Activated CD8-positive, alpha-beta memory T cell treated with anti-CD3 and anti-CD28 coated beads, Interleukin-2, amount 10 ng/mL, durations not matched to agents 7 days and 5 days (primary cell): ENCODE measurements at regions not wholly inside any gene's neighbourhood (a gene's known extent, or its start where the extent isn't known, plus 50 kb on each side); places are given as distances from the start of the nearest gene placed in this dataset.
"Not testable (repeated sequence)": the region's sequence is repeated elsewhere in the genome, so short reads cannot be mapped to it uniquely, and the experiment has no call there.

Experiments
- ATAC-seq: fragments of 150-1000 bp; cut with Tn5 transposase; one replicate; pipeline ENCODE4 v1.10.0; 2021; ENCODE audit warnings: moderate library complexity
- CTCF ChIA-PET: fragments of 350-600 bp; sonication (Branson Sonifier 250); formaldehyde crosslinking; loops from one replicate; lab custom pipeline; 2021; ENCODE audit warnings: antibody characterized with exemption; lab: Charles Lee
- DNase-seq: peaks from one replicate; pipeline ENCODE4 v3.0.0-alpha.2; 2020
- H3K27ac Mint-ChIP-seq: one replicate; pipeline ENCODE4 v1.8.0; 2021; ENCODE audit warnings: mild to moderate bottlenecking, mixed read lengths
- H3K27me3 Mint-ChIP-seq: one replicate; pipeline ENCODE4 v1.8.0; 2021; ENCODE audit warnings: mixed read lengths
- H3K36me3 Mint-ChIP-seq: one replicate; pipeline ENCODE4 v1.8.0; 2021; ENCODE audit warnings: mild to moderate bottlenecking, mixed read lengths
- H3K4me1 Mint-ChIP-seq: one replicate; pipeline ENCODE4 v1.8.0; 2021; ENCODE audit warnings: mixed read lengths
- H3K4me3 Mint-ChIP-seq: one replicate; pipeline ENCODE4 v1.8.0; 2021; ENCODE audit warnings: mild to moderate bottlenecking, moderate library complexity, mixed read lengths
- H3K9me3 Mint-ChIP-seq: one replicate; pipeline ENCODE4 v1.8.0; 2022; ENCODE audit warnings: low read depth, mixed read lengths

DNA sequence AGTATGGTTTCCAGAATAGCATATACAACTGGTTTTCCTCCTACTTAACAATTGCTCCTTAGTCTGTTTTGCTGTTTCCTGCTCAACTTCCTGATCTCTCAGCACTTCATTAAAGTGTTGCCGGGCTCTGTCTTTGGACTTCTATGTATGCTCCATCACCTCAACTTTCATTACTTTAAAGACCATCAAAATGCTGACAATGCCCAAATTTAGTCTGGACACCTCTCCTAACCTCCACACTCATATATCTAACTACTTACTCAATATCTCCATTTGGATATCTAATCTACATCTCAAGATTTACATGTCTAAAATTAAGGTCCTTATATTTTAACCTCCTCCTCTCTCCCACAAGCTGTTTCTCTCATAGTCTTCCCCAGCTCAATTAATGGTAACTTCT is 54.4 kb upstream of the LGR5 start:
- H3K4me3 Mint-ChIP-seq: no peak overlapping the region
- no peaks in the 10 kb centered on the region for H3K36me3 Mint-ChIP-seq
- H3K27me3 Mint-ChIP-seq: peaks cover 2% of the 10 kb centered on the region
- H3K4me1 Mint-ChIP-seq: no peaks in the 10 kb centered on the region
- DNase-seq (no peak), ATAC-seq (no peak)
- H3K9me3 Mint-ChIP-seq: no peaks in the 10 kb centered on the region
- CTCF ChIA-PET: no interaction called here
- no peak overlapping the region for H3K27ac Mint-ChIP-seq

DNA sequence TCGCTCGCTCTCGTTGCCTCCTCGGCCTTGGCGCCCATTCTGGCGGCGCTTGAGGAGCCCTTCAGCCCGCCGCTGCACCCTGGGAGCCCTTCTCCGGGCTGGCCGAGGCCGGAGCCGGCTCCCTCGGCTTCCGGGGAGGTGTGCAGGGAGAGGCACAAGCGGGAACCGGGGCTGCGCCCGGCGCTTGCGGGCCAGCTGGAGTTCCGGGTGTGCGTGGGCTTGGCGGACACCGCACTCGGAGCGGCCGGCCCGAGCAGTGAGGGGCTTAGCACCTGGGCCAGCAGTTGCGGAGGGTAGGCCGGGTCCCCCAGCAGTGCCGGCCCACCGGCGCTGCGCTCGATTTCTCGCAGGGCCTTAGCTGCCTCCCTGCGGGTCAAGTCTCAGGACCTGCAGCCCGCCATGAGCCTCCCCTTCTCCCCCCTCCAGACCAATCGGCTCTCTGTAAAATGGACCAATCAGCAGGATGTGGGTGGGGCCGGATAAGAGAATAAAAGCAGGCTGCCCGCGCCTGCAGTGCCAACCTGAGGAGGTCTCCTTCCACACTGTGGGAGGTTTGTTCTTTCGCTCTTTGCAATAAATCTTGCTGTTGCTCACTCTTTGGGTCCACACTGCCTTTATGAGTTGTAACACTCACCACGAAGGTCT is 62.8 kb upstream of the LGR5 start:
- ATAC-seq, H3K4me1 Mint-ChIP-seq, H3K9me3 Mint-ChIP-seq, H3K27ac Mint-ChIP-seq, H3K36me3 Mint-ChIP-seq, DNase-seq, CTCF ChIA-PET, H3K4me3 Mint-ChIP-seq, H3K27me3 Mint-ChIP-seq: not testable (repeated sequence)

DNA sequence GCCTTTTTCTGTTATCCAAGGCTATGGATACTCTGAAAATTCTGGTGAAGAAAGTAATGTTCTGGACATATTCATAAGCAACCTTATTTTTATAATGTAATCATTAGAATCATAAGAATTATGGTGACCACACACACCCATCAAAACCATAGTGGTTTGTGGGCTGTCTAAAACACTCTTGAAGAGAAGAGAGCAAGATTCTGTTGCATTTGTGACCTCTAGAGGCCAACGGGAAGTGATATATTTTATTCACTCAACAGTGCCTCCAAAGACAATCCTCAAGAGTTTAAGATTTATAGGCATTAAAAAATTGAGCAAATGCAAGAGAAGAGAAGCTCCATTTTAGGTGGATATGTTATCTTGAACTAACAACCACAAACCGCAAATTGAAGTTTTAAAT is 68.5 kb upstream of the LGR5 start:
- Mint-ChIP-seq H3K4me3 (no peak overlapping the region), H3K4me1 (no peaks in the 10 kb centered on the region), H3K36me3 (no peaks in the 10 kb centered on the region), H3K27ac (no peak overlapping the region), H3K27me3 (no peaks in the 10 kb centered on the region), H3K9me3 (no peaks in the 10 kb centered on the region)
- CTCF ChIA-PET: no interaction called here
- DNase-seq: no peak
- no peak for ATAC-seq

DNA sequence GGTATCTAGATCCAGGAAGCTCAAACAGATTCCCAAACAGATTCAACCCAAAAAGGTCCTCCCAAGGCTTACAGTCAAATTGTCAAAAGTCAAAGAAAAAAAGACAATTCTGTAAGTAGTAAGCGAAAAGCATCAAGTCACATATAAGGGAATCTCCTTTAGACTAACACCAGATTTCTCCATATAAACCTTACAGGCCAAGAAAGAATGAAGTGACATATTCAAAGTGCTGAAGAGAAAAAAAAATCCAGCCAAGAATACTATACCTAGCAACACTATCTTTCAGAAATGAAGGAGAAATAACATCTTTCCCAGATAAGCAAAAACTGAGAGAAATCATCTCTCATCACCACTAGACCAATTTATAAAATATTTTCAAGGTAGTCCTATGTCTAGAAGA is 79.6 kb upstream of the LGR5 start:
- CTCF ChIA-PET: no interaction called here
- Mint-ChIP-seq H3K27me3 (no peaks in the 10 kb centered on the region), H3K4me1 (no peaks in the 10 kb centered on the region), H3K9me3 (no peaks in the 10 kb centered on the region), H3K36me3 (no peaks in the 10 kb centered on the region), H3K27ac (no peak overlapping the region), H3K4me3 (no peak overlapping the region)
- ATAC-seq (no peak), DNase-seq (no peak)

DNA sequence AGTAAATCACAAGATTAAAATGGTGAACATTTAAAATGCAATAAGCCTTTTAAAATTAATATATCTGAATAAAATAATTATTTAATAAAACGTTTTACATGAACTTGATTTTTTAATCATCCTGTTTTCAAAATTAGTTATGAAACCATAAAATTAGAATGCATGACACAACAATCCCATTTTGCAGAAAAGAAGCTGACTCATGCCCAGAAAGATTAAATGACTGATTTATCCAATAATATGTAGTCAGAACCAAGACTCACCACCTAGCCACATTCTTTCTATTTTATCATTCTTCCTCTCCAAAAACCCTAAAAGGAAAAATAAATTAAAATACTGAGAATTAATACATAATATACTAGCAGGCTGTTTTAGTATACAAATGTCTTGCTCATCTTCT is 83.0 kb upstream of the LGR5 start:
- CTCF ChIA-PET: no interaction called here

DNA sequence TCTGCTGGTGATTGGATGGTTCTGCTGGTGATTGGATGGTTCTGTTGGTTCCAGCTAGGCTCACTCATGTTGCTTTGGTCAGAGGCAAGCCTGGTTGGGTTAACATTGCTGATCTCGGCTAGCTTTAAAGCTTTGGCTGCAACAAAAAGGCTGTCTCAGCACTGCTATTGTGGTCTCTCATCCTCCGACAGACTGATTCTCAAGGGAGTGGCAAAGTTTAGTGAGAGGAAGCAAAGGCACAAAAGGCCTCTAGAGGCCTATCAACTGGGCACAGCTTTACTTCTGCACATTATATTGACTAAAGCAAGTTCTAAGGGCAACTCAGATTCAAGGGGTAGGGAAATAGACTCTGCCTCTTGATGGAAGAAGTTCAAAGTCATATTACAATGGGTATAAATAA is 84.7 kb upstream of the LGR5 start:
- Mint-ChIP-seq H3K4me3 (no peak overlapping the region), H3K27me3 (no peaks in the 10 kb centered on the region), H3K4me1 (no peaks in the 10 kb centered on the region), H3K36me3 (no peaks in the 10 kb centered on the region), H3K27ac (no peak overlapping the region), H3K9me3 (no peaks in the 10 kb centered on the region)
- DNase-seq: no peak
- no peak for ATAC-seq
- CTCF ChIA-PET: no interaction called here

More for the DNA sequence above, 83.0 kb upstream of the LGR5 start:
- no peak for ATAC-seq
- DNase-seq: no peak
- Mint-ChIP-seq H3K9me3 (no peaks in the 10 kb centered on the region), H3K4me3 (no peak overlapping the region), H3K27me3 (no peaks in the 10 kb centered on the region), H3K36me3 (no peaks in the 10 kb centered on the region), H3K4me1 (no peaks in the 10 kb centered on the region), H3K27ac (no peak overlapping the region)

DNA sequence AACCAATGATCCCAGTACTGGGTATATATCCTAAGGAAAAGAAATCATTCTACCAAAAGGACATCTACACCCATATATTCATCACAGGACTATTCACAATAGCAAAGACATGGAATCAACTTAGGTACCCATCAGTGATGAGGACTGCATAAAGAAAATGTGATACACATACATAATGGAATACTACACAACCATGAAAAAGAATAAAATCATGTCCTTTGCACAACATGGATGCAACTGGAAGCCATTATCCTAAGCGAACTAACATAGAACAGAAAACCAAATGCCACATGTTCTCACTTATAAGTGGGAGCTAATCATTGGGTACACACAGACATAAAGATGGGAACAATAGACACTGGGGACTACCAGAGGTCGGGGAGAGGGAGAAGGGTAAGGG is 86.0 kb upstream of the LGR5 start:
- no peaks in the 10 kb centered on the region for H3K9me3 Mint-ChIP-seq
- ATAC-seq: no peak
- CTCF ChIA-PET: no interaction called here

DNA sequence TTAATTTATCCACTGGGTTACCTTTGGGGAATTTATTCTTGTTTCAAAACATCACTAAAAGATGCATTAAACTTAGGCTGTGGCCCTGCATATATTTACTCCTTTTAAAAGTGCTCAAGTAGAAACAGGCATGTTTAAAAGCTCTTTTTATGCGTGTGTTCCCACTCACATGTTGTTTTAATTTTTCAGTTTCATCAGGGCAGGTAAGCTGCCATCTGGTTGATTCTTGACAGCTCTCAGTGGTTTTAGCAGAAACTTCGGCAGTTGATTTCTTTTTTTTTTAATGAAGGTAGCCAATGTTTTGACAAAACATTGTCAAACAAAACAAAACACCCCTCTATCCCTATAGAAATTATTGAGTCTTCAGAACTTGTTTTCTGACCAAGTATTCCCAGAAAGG is 89.6 kb upstream of the LGR5 start:
- no peaks in the 10 kb centered on the region for H3K36me3 Mint-ChIP-seq
- ATAC-seq: no peak

More for the DNA sequence above, 86.0 kb upstream of the LGR5 start:
- no peak for DNase-seq
- no peak overlapping the region for H3K27ac Mint-ChIP-seq
- H3K36me3 Mint-ChIP-seq: no peaks in the 10 kb centered on the region
- no peak overlapping the region for H3K4me3 Mint-ChIP-seq
- H3K4me1 Mint-ChIP-seq: no peaks in the 10 kb centered on the region
- no peaks in the 10 kb centered on the region for H3K27me3 Mint-ChIP-seq

DNA sequence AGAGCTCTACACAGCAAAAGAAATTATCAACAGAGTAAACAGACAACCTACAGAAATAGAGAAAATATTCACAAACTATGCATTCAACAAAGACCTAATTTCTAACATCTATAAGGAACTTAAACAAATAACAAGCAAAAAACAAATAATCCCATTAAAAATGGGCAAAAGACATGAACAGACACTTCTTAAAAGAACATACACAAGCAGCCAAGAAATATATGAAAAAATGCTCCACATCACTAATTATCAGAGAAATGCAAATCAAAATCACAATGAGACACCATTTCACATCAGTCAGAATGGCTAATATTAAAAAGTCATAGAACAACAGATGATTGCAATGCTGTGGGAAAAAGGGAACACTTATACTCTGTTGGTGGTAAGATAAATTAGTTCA is 100.7 kb upstream of the LGR5 start:
- ATAC-seq: no peak
- Mint-ChIP-seq H3K27ac (no peak overlapping the region), H3K36me3 (no peaks in the 10 kb centered on the region), H3K9me3 (peaks cover 7% of the 10 kb centered on the region), H3K4me1 (no peaks in the 10 kb centered on the region), H3K4me3 (no peak overlapping the region), H3K27me3 (no peaks in the 10 kb centered on the region)
- DNase-seq: no peak
- CTCF ChIA-PET: no interaction called here

More for the DNA sequence above, 89.6 kb upstream of the LGR5 start:
- H3K27me3 Mint-ChIP-seq: no peaks in the 10 kb centered on the region
- H3K9me3 Mint-ChIP-seq: no peaks in the 10 kb centered on the region
- no peak overlapping the region for H3K4me3 Mint-ChIP-seq
- DNase-seq: no peak
- CTCF ChIA-PET: no interaction called here
- no peaks in the 10 kb centered on the region for H3K4me1 Mint-ChIP-seq
- H3K27ac Mint-ChIP-seq: no peak overlapping the region

DNA sequence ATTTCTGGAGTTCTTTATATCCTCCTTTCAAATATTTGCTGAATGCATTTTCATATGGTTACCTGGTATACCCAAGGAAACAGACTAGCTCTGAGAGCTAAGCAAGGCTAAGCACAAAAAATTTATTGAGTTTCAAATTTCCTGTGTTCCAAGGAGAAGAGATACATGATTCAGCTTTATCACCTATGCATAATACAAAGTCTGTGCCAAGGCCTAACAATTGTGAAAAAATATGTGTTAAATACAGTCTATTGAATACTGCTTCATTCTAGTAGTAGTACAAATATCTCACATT is 103.7 kb upstream of the LGR5 start:
- Mint-ChIP-seq H3K9me3 (peaks cover 2% of the 10 kb centered on the region), H3K4me3 (no peak overlapping the region), H3K27me3 (no peaks in the 10 kb centered on the region), H3K27ac (no peak overlapping the region), H3K36me3 (no peaks in the 10 kb centered on the region), H3K4me1 (no peaks in the 10 kb centered on the region)
- CTCF ChIA-PET: no interaction called here
- ATAC-seq (no peak), DNase-seq (no peak)

DNA sequence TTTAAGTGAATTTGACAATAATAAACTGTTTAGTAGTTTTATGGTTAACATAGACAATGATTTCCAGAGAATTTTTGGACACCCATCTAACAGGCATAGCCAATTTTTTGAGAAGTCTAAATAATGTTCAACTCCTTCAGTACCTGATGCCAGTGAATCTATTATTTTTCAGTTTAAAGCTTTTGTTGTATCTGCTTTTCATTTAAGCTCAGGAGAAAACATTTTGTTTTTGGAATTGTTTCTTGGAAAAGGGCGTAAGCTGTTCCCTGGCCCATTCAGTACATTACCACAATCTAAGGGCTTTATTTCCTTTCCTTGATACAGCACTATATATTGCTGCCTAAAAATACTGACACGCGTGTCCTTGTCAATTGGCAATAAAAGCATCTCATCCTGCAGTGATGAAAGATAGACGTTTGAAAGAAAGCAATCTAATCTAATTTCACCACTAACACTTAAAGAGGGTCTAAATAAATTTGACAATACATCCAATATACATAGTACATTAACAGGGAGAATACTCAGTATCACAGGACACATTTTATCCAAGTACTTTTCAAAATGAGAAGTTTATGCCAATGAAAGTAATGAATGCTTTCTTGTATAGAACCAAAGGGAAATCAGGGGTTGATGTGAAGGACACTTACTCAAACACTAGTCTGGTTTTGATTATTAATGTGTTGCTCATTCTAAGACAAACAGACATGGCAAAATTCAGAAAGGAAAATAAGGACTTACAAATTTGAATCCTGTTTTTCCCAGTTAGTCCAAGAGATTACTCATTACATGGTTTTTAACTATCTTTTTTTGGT is 104.2 kb upstream of the LGR5 start:
- Mint-ChIP-seq H3K36me3 (no peaks in the 10 kb centered on the region), H3K9me3 (peaks cover 2% of the 10 kb centered on the region), H3K4me1 (no peaks in the 10 kb centered on the region), H3K4me3 (no peak overlapping the region), H3K27me3 (no peaks in the 10 kb centered on the region), H3K27ac (no peak overlapping the region)
- ATAC-seq: no peak
- DNase-seq: no peak
- CTCF ChIA-PET: no interaction called here

DNA sequence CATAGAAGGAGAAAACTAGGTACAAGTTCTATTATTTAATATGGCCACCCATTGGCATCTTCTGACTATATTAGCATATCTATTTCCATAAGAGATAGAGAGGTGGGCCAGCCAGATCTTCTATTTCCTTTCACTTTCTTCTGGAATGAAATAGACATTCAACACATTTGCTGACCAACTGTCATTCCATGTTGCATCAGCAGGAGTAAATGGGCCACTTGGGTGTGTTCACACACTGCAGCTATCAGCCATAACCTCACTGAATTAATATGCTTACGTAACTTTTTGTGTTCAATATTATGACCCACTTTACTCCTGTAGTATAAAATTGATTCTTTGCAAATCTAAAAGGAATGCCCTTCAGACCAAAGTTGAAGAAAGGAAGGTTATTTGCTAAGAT is 106.2 kb upstream of the LGR5 start:
- no peak for ATAC-seq
- CTCF ChIA-PET: no interaction called here
- H3K4me3 Mint-ChIP-seq: no peak overlapping the region

DNA sequence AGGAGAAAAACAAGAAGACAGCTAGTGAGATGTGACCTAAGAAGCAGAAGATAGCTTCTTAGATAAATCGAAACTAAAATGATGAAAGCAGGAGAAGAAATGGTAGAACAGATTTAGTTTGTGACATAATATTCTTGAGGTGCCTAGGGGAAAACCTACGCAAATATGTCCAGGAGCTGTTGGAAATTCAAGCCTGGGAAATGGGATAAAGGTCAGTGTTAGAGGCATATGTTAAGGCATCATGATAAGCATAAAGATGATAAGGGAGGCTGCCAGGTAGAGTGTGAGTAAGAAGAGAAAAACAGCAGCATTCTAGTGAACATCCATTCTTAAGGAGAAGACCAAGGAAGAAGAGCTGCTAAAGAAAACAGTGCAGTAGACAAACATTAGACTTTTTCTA is 109.6 kb upstream of the LGR5 start:
- no peak overlapping the region for H3K4me3 Mint-ChIP-seq
- H3K36me3 Mint-ChIP-seq: no peaks in the 10 kb centered on the region
- ATAC-seq (no peak), DNase-seq (no peak)
- no peaks in the 10 kb centered on the region for H3K9me3 Mint-ChIP-seq
- CTCF ChIA-PET: no interaction called here
- no peaks in the 10 kb centered on the region for H3K27me3 Mint-ChIP-seq
- H3K27ac Mint-ChIP-seq: no peak overlapping the region
- H3K4me1 Mint-ChIP-seq: no peaks in the 10 kb centered on the region

More for the DNA sequence above, 106.2 kb upstream of the LGR5 start:
- Mint-ChIP-seq H3K36me3 (no peaks in the 10 kb centered on the region), H3K27ac (no peak overlapping the region), H3K9me3 (no peaks in the 10 kb centered on the region), H3K27me3 (no peaks in the 10 kb centered on the region), H3K4me1 (no peaks in the 10 kb centered on the region)
- no peak for DNase-seq

DNA sequence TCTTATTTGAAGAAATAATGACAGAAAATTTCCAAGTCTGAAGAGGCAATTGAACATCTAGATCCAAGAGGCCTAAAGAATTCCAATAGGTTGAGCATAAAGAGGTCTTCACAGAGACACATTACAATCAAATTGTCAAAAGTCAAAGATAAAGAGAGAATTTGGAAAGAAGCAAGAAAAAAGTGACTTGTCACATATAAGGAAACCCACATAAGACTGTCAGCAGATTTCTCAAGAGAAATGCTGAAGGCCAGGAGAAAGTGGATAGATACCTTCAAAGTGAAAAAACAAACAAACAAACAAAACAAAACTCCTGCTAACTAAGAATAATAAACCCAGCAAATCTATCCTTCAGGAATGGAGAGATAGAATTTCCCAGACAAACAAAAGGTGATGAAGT is 118.1 kb upstream of the LGR5 start:
- ATAC-seq: no peak
- peaks cover 12% of the 10 kb centered on the region for H3K9me3 Mint-ChIP-seq
- CTCF ChIA-PET: no interaction called here
- H3K27me3 Mint-ChIP-seq: no peaks in the 10 kb centered on the region
- DNase-seq: no peak
- H3K4me3 Mint-ChIP-seq: no peak overlapping the region
- peaks cover 1% of the 10 kb centered on the region for H3K36me3 Mint-ChIP-seq
- H3K27ac Mint-ChIP-seq: no peak overlapping the region
- no peaks in the 10 kb centered on the region for H3K4me1 Mint-ChIP-seq
